GM19397 (cell line): ENCODE measurements at regions not wholly inside any gene's neighbourhood (a gene's known extent, or its start where the extent isn't known, plus 50 kb on each side); places are given as distances from the start of the nearest gene placed in this dataset.
"Not testable (repeated sequence)": the region's sequence is repeated elsewhere in the genome, so short reads cannot be mapped to it uniquely, and the experiment has no call there.

Experiments
- ATAC-seq: cut with Tn5 transposase; IDR thresholded peaks from one replicate; pipeline ENCODE4 v1.9.1; 2021; ENCODE audit warnings: mild to moderate bottlenecking, moderate library complexity; ENCODE audit not compliant: unreplicated experiment

- no peak for ATAC-seq
These were observed 85.6 kb upstream of the SNX7 start for GRCh38 chr1:98575955-98576354.

GRCh38 chr1:98565951-98566350 is 95.6 kb upstream of the SNX7 start:
- no peak for ATAC-seq

GRCh38 chr1:98559291-98559690 is 102.2 kb upstream of the SNX7 start:
- no peak for ATAC-seq

GRCh38 chr1:98557895-98558294 is 103.6 kb upstream of the SNX7 start:
- no peak for ATAC-seq

- ATAC-seq = no peak
These were observed 104.9 kb upstream of the SNX7 start for GRCh38 chr1:98556521-98557158.

GRCh38 chr1:98555814-98556213 is 105.7 kb upstream of the SNX7 start:
- no peak for ATAC-seq

- ATAC-seq = not testable (repeated sequence)
These were observed 108.9 kb upstream of the SNX7 start for GRCh38 chr1:98552576-98553074.

GRCh38 chr1:98550076-98550475 is 111.4 kb upstream of the SNX7 start:
- ATAC-seq = no peak

GRCh38 chr1:98546319-98546718 is 115.2 kb upstream of the SNX7 start:
- no peak for ATAC-seq

GRCh38 chr1:98538106-98538505 is 123.4 kb upstream of the SNX7 start:
- no peak for ATAC-seq

- no peak for ATAC-seq
These were observed 138.3 kb upstream of the SNX7 start for GRCh38 chr1:98523256-98523655.

GRCh38 chr1:98516306-98516705 is 145.2 kb upstream of the SNX7 start:
- ATAC-seq = no peak

- no peak for ATAC-seq
These were observed 145.8 kb upstream of the SNX7 start for GRCh38 chr1:98515744-98516143.

- not testable (repeated sequence) for ATAC-seq
These were observed 149.3 kb upstream of the SNX7 start for GRCh38 chr1:98512216-98512615.

GRCh38 chr1:98503771-98504170 is 157.8 kb upstream of the SNX7 start:
- no peak for ATAC-seq

GRCh38 chr1:98502937-98503336 is 158.6 kb upstream of the SNX7 start:
- no peak for ATAC-seq

- ATAC-seq = no peak
These were observed 161.2 kb upstream of the SNX7 start for GRCh38 chr1:98500324-98500723.

- no peak for ATAC-seq
These were observed 162.9 kb upstream of the SNX7 start for GRCh38 chr1:98498651-98499050.

- no peak for ATAC-seq
These were observed 164.0 kb upstream of the SNX7 start for GRCh38 chr1:98497497-98497896.

GRCh38 chr1:98496256-98496995 is 165.1 kb upstream of the SNX7 start:
- no peak for ATAC-seq

GRCh38 chr1:98493469-98493868 is 168.1 kb upstream of the SNX7 start:
- ATAC-seq = no peak

GRCh38 chr1:98490099-98490498 is 171.4 kb upstream of the SNX7 start:
- ATAC-seq = no peak
